ENCODE measurements at regions not wholly inside any gene's neighbourhood (a gene's known extent, or its start where the extent isn't known, plus 50 kb on each side); places are given as distances from the start of the nearest gene placed in this dataset.
"Not testable (repeated sequence)": the region's sequence is repeated elsewhere in the genome, so short reads cannot be mapped to it uniquely, and the experiment has no call there.

- H2BK15ac ChIP-seq (ENCODE audit: low read depth, low read length); H3K27me3 ChIP-seq (ENCODE audit: control insufficient read depth, insufficient read depth, low read length); H2BK5ac ChIP-seq (ENCODE audit: low read depth, low read length, poor library complexity, severe bottlenecking); H3K79me1 ChIP-seq (ENCODE audit: low read depth in 1 of 2, low read length in 2 of 2); H3K14ac ChIP-seq (replicated peaks; ENCODE audit: low read depth, low read length); H3K9me3 ChIP-seq (ENCODE audit: control insufficient read depth, insufficient read depth, low read length); H4K8ac ChIP-seq (ENCODE audit: low read depth in 2 of 2, low read length in 2 of 2); POLR2A ChIA-PET (ENCODE audit: unreplicated experiment); DNase-seq; H3K4ac ChIP-seq (ENCODE audit: low read depth, low read length); ATAC-seq (ENCODE audit: low read depth); intact Hi-C loops (cut with micrococcal nuclease); H3K36me3 ChIP-seq (ENCODE audit: control insufficient read depth, insufficient read depth, low read length); H3K9me1 ChIP-seq (ENCODE audit: insufficient read depth, low read length); H4K5ac ChIP-seq (ENCODE audit: low read depth, low read length); in situ Hi-C loops (cut with MboI; ENCODE audit: low sequenced_read_pairs); H3K4me2 ChIP-seq (ENCODE audit: low read depth, low read length); H4K20me1 ChIP-seq (ENCODE audit: insufficient read depth, low read length); H2AFZ ChIP-seq (replicated peaks; ENCODE audit: low read length, poor library complexity); H3K23ac ChIP-seq (ENCODE audit: low read depth, low read length); H3K4me1 ChIP-seq (ENCODE audit: control insufficient read depth, insufficient read depth, low read length); H3K27ac ChIP-seq (ENCODE audit: insufficient read depth, low read length); BruUV-seq (replicated peaks); H2AK9ac ChIP-seq (replicated peaks; ENCODE audit: low read depth, low read length, poor library complexity); H2BK120ac ChIP-seq (ENCODE audit: low read depth, low read length); CTCF ChIA-PET; H2AK5ac ChIP-seq (ENCODE audit: low read depth, low read length); H3K18ac ChIP-seq (ENCODE audit: low read depth, low read length); H2BK20ac ChIP-seq (ENCODE audit: low read depth, low read length); H4K91ac ChIP-seq (ENCODE audit: insufficient read depth, low read depth, low read length); H3K56ac ChIP-seq (ENCODE audit: extremely low read depth, insufficient read depth, low read length); H3K4me3 ChIP-seq (ENCODE audit: insufficient read depth, low read depth, low read length); dilution Hi-C loops (cut with HindIII; ENCODE audit: low sequenced_read_pairs, unreplicated experiment); H3K9ac ChIP-seq (ENCODE audit: low read depth, low read length): not testable (repeated sequence)
- WGBS, 2 experiments (ENCODE audit: extremely low coverage in 2 of 2, insufficient read length in 1 of 2): 23% methylated on average over 5 of the region's 21 CpGs; no CpG with 5 or more reads in 1 of the 2 experiments
These were observed 367.0 kb upstream of the SGCG start for GRCh38 chr13:22813531-22814377.

GRCh38 chr13:22814433-22814832 lies 366.3 kb upstream of the SGCG start:
- H3K4me3 ChIP-seq (ENCODE audit: insufficient read depth, low read depth, low read length); H3K56ac ChIP-seq (ENCODE audit: extremely low read depth, insufficient read depth, low read length); H3K36me3 ChIP-seq (ENCODE audit: control insufficient read depth, insufficient read depth, low read length); ATAC-seq (ENCODE audit: low read depth); H3K79me1 ChIP-seq (ENCODE audit: low read depth in 1 of 2, low read length in 2 of 2); H2BK20ac ChIP-seq (ENCODE audit: low read depth, low read length); intact Hi-C loops (cut with micrococcal nuclease); dilution Hi-C loops (cut with HindIII; ENCODE audit: low sequenced_read_pairs, unreplicated experiment); BruUV-seq (replicated peaks); H4K20me1 ChIP-seq (ENCODE audit: insufficient read depth, low read length); H3K9me3 ChIP-seq (ENCODE audit: control insufficient read depth, insufficient read depth, low read length); H2AFZ ChIP-seq (replicated peaks; ENCODE audit: low read length, poor library complexity); H4K8ac ChIP-seq (ENCODE audit: low read depth in 2 of 2, low read length in 2 of 2); H3K4me1 ChIP-seq (ENCODE audit: control insufficient read depth, insufficient read depth, low read length); in situ Hi-C loops (cut with MboI; ENCODE audit: low sequenced_read_pairs); DNase-seq; H3K9me1 ChIP-seq (ENCODE audit: insufficient read depth, low read length); H3K23ac ChIP-seq (ENCODE audit: low read depth, low read length); H3K14ac ChIP-seq (replicated peaks; ENCODE audit: low read depth, low read length); H3K9ac ChIP-seq (ENCODE audit: low read depth, low read length); H4K5ac ChIP-seq (ENCODE audit: low read depth, low read length); H2BK5ac ChIP-seq (ENCODE audit: low read depth, low read length, poor library complexity, severe bottlenecking); H2AK9ac ChIP-seq (replicated peaks; ENCODE audit: low read depth, low read length, poor library complexity); H3K27ac ChIP-seq (ENCODE audit: insufficient read depth, low read length); H3K27me3 ChIP-seq (ENCODE audit: control insufficient read depth, insufficient read depth, low read length); H2BK120ac ChIP-seq (ENCODE audit: low read depth, low read length); H2AK5ac ChIP-seq (ENCODE audit: low read depth, low read length); H3K18ac ChIP-seq (ENCODE audit: low read depth, low read length); H3K4ac ChIP-seq (ENCODE audit: low read depth, low read length); H2BK15ac ChIP-seq (ENCODE audit: low read depth, low read length); POLR2A ChIA-PET (ENCODE audit: unreplicated experiment); H4K91ac ChIP-seq (ENCODE audit: insufficient read depth, low read depth, low read length); CTCF ChIA-PET; H3K4me2 ChIP-seq (ENCODE audit: low read depth, low read length): not testable (repeated sequence)
- 40% methylated on average over 1 of the region's 8 CpGs; no CpG with 5 or more reads in 1 of the 2 experiments for whole genome bisulfite sequencing, 2 experiments (ENCODE audit: extremely low coverage in 2 of 2, insufficient read length in 1 of 2)
